ENCODE measurements at regions not wholly inside any gene's neighbourhood (a gene's known extent, or its start where the extent isn't known, plus 50 kb on each side); places are given as distances from the start of the nearest gene placed in this dataset.

- no peak for DNase-seq
These were observed 54.7 kb upstream of the FAM9C start for GRCh38 chrX:13099121-13099520.

DNA sequence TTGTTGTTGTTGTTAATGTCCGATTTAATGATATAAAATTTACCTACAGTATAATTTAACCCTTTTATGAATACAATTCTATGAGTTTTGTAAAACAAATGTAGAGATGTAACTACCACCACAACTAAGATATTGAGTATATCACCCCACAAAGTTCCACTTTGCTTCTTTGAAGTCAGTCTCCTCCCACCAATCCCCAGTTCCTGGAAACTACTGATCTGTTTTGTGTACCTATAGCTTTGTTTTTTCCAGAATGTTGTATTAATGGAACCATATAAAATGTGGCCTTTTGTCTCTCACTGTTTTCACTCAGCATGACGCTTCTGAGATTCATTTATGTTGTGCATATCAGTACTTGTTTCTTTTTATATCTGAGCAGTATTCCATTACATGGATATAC lies 52.3 kb upstream of the FAM9C start:
- no peak for DNase-seq

DNA sequence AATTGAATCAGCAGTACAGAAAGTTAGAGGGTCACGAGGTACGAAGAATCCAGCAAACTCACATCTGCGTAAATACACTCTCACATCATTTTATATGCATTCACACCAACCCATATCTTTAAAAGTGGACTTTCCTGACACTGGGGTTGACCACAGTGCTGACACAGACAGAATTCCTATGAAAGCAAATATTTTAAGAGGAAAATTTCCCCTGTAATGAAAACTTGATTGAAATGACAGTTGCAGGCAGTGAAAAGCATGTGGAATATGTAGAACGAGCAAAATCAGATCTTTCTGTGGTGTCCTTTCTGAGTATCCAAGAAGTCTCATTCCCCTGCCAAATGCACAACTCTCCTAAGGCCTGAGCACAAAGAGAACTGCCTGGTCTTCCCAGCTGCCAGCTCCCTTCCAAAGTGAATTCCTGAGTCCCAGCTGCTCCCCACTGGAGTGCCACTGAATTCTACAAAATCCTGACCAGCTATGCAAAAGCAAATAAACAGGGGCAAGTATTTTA lies 50.5 kb upstream of the FAM9C start:
- DNase-seq, result no peak

DNA sequence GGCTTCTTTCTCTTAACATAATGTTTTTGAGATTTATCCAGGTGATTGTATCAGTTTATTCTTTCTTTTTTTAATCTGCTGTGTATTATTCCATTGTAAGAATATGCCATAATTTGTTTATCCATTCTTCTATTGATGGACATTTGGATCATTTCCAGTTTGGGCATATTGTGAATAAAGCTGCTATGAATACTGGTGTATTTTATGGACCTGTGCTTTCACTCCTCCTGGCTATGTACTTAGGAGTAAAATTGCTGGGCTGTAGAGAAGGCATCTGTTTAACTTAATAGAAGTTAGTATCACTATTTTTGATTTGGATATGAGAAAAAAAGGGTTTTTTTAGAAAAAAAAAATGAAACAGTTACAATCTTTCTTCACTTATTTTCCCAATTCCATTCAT lies 50.0 kb upstream of the FAM9C start:
- DNase-seq, result no peak

All from activated T-cell treated with anti-CD3 and anti-CD28 coated beads, Interleukin-2, amount 50 U/mL, for 1 hour (primary cell).